ENCODE measurements at regions not wholly inside any gene's neighbourhood (a gene's known extent, or its start where the extent isn't known, plus 50 kb on each side); places are given as distances from the start of the nearest gene placed in this dataset.

DNA sequence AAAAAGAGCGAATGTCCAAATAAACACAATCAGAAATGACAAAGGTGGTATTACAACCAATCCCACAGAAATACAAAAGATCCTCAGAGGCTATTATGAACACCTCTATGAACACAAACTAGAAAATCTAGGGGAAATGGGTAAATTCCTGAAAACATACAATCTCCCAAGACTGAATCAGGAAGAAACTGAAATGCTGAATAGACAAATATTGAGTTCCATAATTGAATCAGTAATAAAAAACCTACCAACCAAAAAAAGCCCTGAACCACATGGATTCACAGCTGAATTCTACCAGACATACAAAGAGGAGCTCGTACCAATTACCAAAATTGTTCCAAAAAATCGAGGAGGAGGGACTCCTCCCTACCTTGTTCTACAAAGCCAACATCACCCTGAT, 56.1 kb upstream of the ZNF800 start:
- no peak overlapping the region for H3K4me3 ChIP-seq (ENCODE audit: control insufficient read depth, low read depth, low read length)
- no peak for DNase-seq (ENCODE audit: low read depth)
- TF ChIP-seq, protein P1, sequence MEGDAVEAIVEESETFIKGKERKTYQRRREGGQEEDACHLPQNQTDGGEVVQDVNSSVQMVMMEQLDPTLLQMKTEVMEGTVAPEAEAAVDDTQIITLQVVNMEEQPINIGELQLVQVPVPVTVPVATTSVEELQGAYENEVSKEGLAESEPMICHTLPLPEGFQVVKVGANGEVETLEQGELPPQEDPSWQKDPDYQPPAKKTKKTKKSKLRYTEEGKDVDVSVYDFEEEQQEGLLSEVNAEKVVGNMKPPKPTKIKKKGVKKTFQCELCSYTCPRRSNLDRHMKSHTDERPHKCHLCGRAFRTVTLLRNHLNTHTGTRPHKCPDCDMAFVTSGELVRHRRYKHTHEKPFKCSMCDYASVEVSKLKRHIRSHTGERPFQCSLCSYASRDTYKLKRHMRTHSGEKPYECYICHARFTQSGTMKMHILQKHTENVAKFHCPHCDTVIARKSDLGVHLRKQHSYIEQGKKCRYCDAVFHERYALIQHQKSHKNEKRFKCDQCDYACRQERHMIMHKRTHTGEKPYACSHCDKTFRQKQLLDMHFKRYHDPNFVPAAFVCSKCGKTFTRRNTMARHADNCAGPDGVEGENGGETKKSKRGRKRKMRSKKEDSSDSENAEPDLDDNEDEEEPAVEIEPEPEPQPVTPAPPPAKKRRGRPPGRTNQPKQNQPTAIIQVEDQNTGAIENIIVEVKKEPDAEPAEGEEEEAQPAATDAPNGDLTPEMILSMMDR (conservative IDR thresholded peaks at IDR 0.05; ENCODE audit: control insufficient read depth, insufficient read depth, low read depth, low read length): no peak

DNA sequence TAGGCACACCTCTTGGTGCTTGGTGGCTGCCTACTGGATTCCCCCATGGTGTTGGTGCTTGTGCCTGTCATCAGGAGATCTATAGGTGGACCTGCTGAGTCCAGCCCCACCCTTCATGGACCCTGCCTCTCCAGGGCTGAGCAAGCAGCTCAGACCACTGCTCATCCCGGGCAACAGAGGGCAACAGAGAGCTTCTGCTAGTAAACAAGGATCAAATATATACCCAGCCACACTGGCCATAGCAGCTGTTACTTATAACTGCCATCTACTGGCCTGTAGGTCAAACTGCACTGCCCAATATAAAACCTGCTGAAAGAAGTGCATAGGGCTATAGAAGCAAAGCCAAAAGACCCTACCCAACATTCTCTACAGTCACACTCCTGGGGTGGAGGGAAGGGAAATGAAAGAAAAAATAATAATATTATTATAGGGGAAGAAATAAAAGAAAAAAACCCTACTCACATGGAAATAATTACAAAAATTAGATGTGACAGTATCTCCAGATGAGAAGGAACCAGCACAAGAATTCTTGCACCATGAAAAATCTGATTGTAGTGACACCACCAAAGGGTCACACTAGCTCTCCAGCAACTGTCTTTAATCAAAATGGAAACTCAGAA, 54.9 kb upstream of the ZNF800 start:
- H3K4me3 ChIP-seq (ENCODE audit: control insufficient read depth, low read depth, low read length): no peak overlapping the region
- TF ChIP-seq, protein P1 (conservative IDR thresholded peaks at IDR 0.05; ENCODE audit: control insufficient read depth, insufficient read depth, low read depth, low read length): peak; percentile 63
- peak; percentile 68 for DNase-seq (ENCODE audit: low read depth)

GRCh38 chr7:127446842-127447241, 54.3 kb upstream of the ZNF800 start:
- TF ChIP-seq, protein P1 (conservative IDR thresholded peaks at IDR 0.05; ENCODE audit: control insufficient read depth, insufficient read depth, low read depth, low read length): no peak
- H3K4me3 ChIP-seq (ENCODE audit: control insufficient read depth, low read depth, low read length): no peak overlapping the region
- no peak for DNase-seq (ENCODE audit: low read depth)

All from fibroblast of mammary gland (primary cell).